Heart right ventricle (tissue), 16 donors: ENCODE measurements at regions not wholly inside any gene's neighbourhood (a gene's known extent, or its start where the extent isn't known, plus 50 kb on each side); places are given as distances from the start of the nearest gene placed in this dataset.
"Not testable (repeated sequence)": the region's sequence is repeated elsewhere in the genome, so short reads cannot be mapped to it uniquely, and the experiment has no call there.

Experiments used
- ATAC-seq, 8 donors: fragments of 200-7000 bp; cut with Tn5 transposase; one replicate each; pipeline ENCODE4 v1.9.1; 2020; ENCODE audit warnings: mild to moderate bottlenecking in 8 of 8, moderate library complexity in 8 of 8, moderate number of reproducible peaks in 1 of 8
- DNase-seq, 2 donors: peaks; one replicate each; pipeline ENCODE4 v3.0.0-alpha.2; 2020
- H3K27ac ChIP-seq, 10 donors: fragments of 200-600 bp; sonication (generic) in 2 of 10; one replicate each; pipeline versions ENCODE4 v1.5.0 to v1.8.0; 2020 to 2022; ENCODE audit warnings: mild to moderate bottlenecking in 3 of 10
- H3K27me3 ChIP-seq, 7 donors: fragments of 200-600 bp; one replicate each; pipeline ENCODE4 v1.8.0; 2021 to 2022; ENCODE audit warnings: mild to moderate bottlenecking in 2 of 7
- H3K36me3 ChIP-seq, 9 donors: fragments of 200-600 bp; sonication (generic) in 1 of 9; one replicate each; pipeline versions ENCODE4 v1.5.0 to v1.8.0; 2020 to 2022; ENCODE audit warnings: mild to moderate bottlenecking in 2 of 9
- H3K4me1 ChIP-seq, 9 donors: fragments of 200-600 bp; sonication (generic) in 1 of 9; one replicate each; pipeline versions ENCODE4 v1.5.0 to v1.8.0; 2020 to 2022; ENCODE audit warnings: mild to moderate bottlenecking in 4 of 9
- H3K4me3 ChIP-seq, 10 donors: fragments of 200-600 bp; sonication (generic) in 2 of 10; one replicate each; pipeline versions ENCODE4 v1.5.0 to v1.8.0; 2020 to 2022; ENCODE audit warnings: mild to moderate bottlenecking in 7 of 10, moderate library complexity in 2 of 10
- H3K9me3 ChIP-seq, 11 donors: fragments of 200-600 bp in 10 of 11; sonication (generic) in 2 of 11; one replicate each; pipeline versions ENCODE4 v1.5.0 to v1.8.0; 2013 to 2022; ENCODE audit warnings: mild to moderate bottlenecking in 2 of 11, control low read depth in 1 of 11, moderate library complexity in 1 of 11
- CTCF ChIP-seq, 9 donors: fragments of 200-600 bp; sonication (generic) in 2 of 9; IDR thresholded peaks; one replicate each; pipeline versions ENCODE4 v1.5.0 to v1.8.0; 2021 to 2022; ENCODE audit warnings: antibody characterized with exemption in 9 of 9, mild to moderate bottlenecking in 5 of 9, moderate library complexity in 1 of 9
- WGBS, 2 donors: extraction: QIAGEN DNeasy Blood & Tissue Kit; methylation state at CpG; one replicate each; pipeline ENCODE4 v1.1.7; 2013; ENCODE audit warnings: inconsistent platforms in 1 of 2; 5-methylcytosine and 5-hydroxymethylcytosine counted together
- intact Hi-C, 10 donors: fragments of 100-400 bp; cut with DNase I; formaldehyde crosslinking; loops; one replicate each; pipeline versions ENCODE4 v1.11.1 to v1.14.2; 2022
- donor health status: Arrhythmogenic right ventricular cardiomyopathy.
- donor health status: ischemic (EF 13 %, LVEDD 7.1; RV severe dilation, severe dysfunction).
- donor health status: healthy with polysubstance abuse.
- donor health status: DM: no; HTN: yes; CAD: no.
- donor health status: DM: no; HTN: no; CAD: no.
- donor health status: ischemic (EF 25% LVEDD 6.9; RV normal size, moderate dysfunction).
- donor health status: ischemic (EF 25% LVEDD 5.7; RV mildly dilated, moderate dysfunction).
- donor health status: healthy.
- donor health status: DM: yes; HTN: yes; CAD: no.
- donor health status: Ischemic cardiomyopathy.
- donor health status: ischemic (EF 35%, LVEDD 5.7; RV mildly dilated, moderate dysfunction).
- donor health status: nonischemic (EF 11% LVEDD 7.7; RV severe dilation, severe dysfunction).
- donor health status: DM: yes; HTN: yes; CAD: no.
- donor health status: PGD.
- donor health status: ischemic (EF 29% LVEDD 5.4; RV normal size, mild dysfunction).
- donor health status: nonischemic (EF 23%, LVEDD 6.1; RV moderate dilation, normal function).

GRCh38 chr18:1018181-1018681 lies 113.6 kb downstream of the ADCYAP1 start:
- no peak for DNase-seq
- no peak overlapping the region for H3K4me3 ChIP-seq
- H3K4me1 ChIP-seq: peaks cover 0 to 20% (median 9%) of the 10 kb centered on the region in 9 donors
- H3K27ac ChIP-seq: no peak overlapping the region
- H3K27me3 ChIP-seq: no peaks in the 10 kb centered on the region
- 56 to 58% methylated on average over 5 of the region's 5 CpGs for WGBS, 2 donors
- no peaks in the 10 kb centered on the region for H3K9me3 ChIP-seq
- intact Hi-C loops: loop anchor here in 1 of 10 donors (10.0 kb wide), 1 partner anchor 63 kb away; no protein-coding TSS in a partner anchor
- no peak for TF ChIP-seq CTCF (IDR thresholded peaks at IDR 0.05)
- no peaks in the 10 kb centered on the region for H3K36me3 ChIP-seq
- peak in 2 of 8 donors; percentile 40 to 44 for ATAC-seq

- intact Hi-C loops: loop anchor here in 1 of 10 donors (10.0 kb wide), 1 partner anchor 64 kb away; no protein-coding TSS in a partner anchor
Measured at GRCh38 chr18:1019191-1019590, 114.5 kb downstream of the ADCYAP1 start.

GRCh38 chr18:1020731-1021344 lies 116.2 kb downstream of the ADCYAP1 start:
- no peak for DNase-seq
- WGBS, 2 donors: 74 to 78% methylated on average over 2 of the region's 2 CpGs
- H3K4me3 ChIP-seq: no peak overlapping the region
- no peaks in the 10 kb centered on the region for H3K9me3 ChIP-seq
- H3K27ac ChIP-seq: no peak overlapping the region
- no peak for TF ChIP-seq CTCF (IDR thresholded peaks at IDR 0.05)
- no peak for ATAC-seq
- no peaks in the 10 kb centered on the region for H3K27me3 ChIP-seq
- intact Hi-C loops: loop anchor here in 1 of 10 donors (10.0 kb wide), 1 partner anchor 64 kb away; no protein-coding TSS in a partner anchor
- no peaks in the 10 kb centered on the region for H3K36me3 ChIP-seq
- peaks cover 0 to 4% (median 0%) of the 10 kb centered on the region in 9 donors for H3K4me1 ChIP-seq

More at GRCh38 chr18:1019191-1019590, 114.5 kb downstream of the ADCYAP1 start:
- no peaks in the 10 kb centered on the region for H3K27me3 ChIP-seq
- TF ChIP-seq CTCF (IDR thresholded peaks at IDR 0.05): no peak
- ATAC-seq (no peak), DNase-seq (no peak)
- H3K9me3 ChIP-seq: no peaks in the 10 kb centered on the region
- H3K4me1 ChIP-seq: peaks cover 0 to 19% (median 9%) of the 10 kb centered on the region in 9 donors
- no peaks in the 10 kb centered on the region for H3K36me3 ChIP-seq
- H3K27ac ChIP-seq: no peak overlapping the region
- WGBS, 2 donors: 29 to 53% methylated on average over 3 of the region's 3 CpGs
- H3K4me3 ChIP-seq: no peak overlapping the region

GRCh38 chr18:1026930-1027329 lies 122.3 kb downstream of the ADCYAP1 start:
- no peaks in the 10 kb centered on the region for H3K4me1 ChIP-seq
- intact Hi-C loops: loop anchor here in 1 of 10 donors (10.0 kb wide), 1 partner anchor 58 kb away; no protein-coding TSS in a partner anchor
- DNase-seq (no peak), ATAC-seq (no peak)
- no peak overlapping the region for H3K27ac ChIP-seq
- H3K27me3 ChIP-seq: no peaks in the 10 kb centered on the region
- no peak overlapping the region for H3K4me3 ChIP-seq
- H3K9me3 ChIP-seq: peaks cover 0 to 45% (median 15%) of the 10 kb centered on the region in 11 donors
- TF ChIP-seq CTCF (IDR thresholded peaks at IDR 0.05): no peak
- WGBS, 2 donors: 81 to 89% methylated on average over 1 of the region's 1 CpG
- no peaks in the 10 kb centered on the region for H3K36me3 ChIP-seq

- H3K27ac ChIP-seq, H3K4me3 ChIP-seq, DNase-seq, intact Hi-C loops, ATAC-seq, H3K27me3 ChIP-seq, H3K4me1 ChIP-seq, H3K36me3 ChIP-seq: not testable (repeated sequence)
- peaks cover 0 to 33% (median 8%) of the 10 kb centered on the region in 11 donors for H3K9me3 ChIP-seq
- WGBS, 2 donors: 76 to 80% methylated on average over 3 of the region's 3 CpGs
Measured at GRCh38 chr18:1033092-1033491, 128.4 kb downstream of the ADCYAP1 start.
